Suprapubic skin (tissue), 4 donors: ENCODE measurements at regions not wholly inside any gene's neighbourhood (a gene's known extent, or its start where the extent isn't known, plus 50 kb on each side); places are given as distances from the start of the nearest gene placed in this dataset.

Source experiments
- DNase-seq, 2 donors: peaks; one replicate each; pipeline ENCODE4 v3.0.0-alpha.2; 2019; ENCODE audit warnings: low spot score in 2 of 2
- H3K27ac ChIP-seq: fragments of 200-600 bp; sonication (generic); one replicate; pipeline ENCODE4 v1.5.1; 2019
- H3K27me3 ChIP-seq: fragments of 200-600 bp; sonication (generic); one replicate; pipeline ENCODE4 v1.5.1; 2019
- H3K36me3 ChIP-seq: fragments of 200-600 bp; sonication (generic); one replicate; pipeline ENCODE4 v1.5.1; 2019
- H3K4me1 ChIP-seq: fragments of 200-600 bp; sonication (generic); one replicate; pipeline ENCODE4 v1.5.1; 2019
- H3K4me3 ChIP-seq: fragments of 200-600 bp; sonication (generic); one replicate; pipeline ENCODE4 v1.5.1; 2019; ENCODE audit warnings: mild to moderate bottlenecking
- H3K9me3 ChIP-seq: fragments of 200-600 bp; sonication (generic); one replicate; pipeline ENCODE4 v1.5.1; 2019
- EP300 ChIP-seq: sonication (generic); formaldehyde crosslinking; IDR thresholded peaks from one replicate; pipeline ENCODE4 v1.6.1; 2017; ENCODE audit warnings: antibody characterized with exemption
- POLR2A ChIP-seq, 2 donors: fragments of 450-650 bp; IDR thresholded peaks; one replicate each; pipeline ENCODE4 v1.6.1; 2017; ENCODE audit warnings: antibody characterized with exemption in 2 of 2, mild to moderate bottlenecking in 2 of 2, moderate library complexity in 2 of 2
- POLR2AphosphoS5 ChIP-seq, 3 donors: sonication (generic); formaldehyde crosslinking; IDR thresholded peaks; one replicate each; pipeline ENCODE4 v1.6.1; 2017; ENCODE audit warnings: antibody characterized with exemption in 3 of 3
- WGBS: methylation state at CpG from one replicate; pipeline ENCODE4 v1.1.5; 2018; 5-methylcytosine and 5-hydroxymethylcytosine counted together
- TF ChIP-seq, protein P1 (sequence below), 2 donors: fragments of 200-600 bp in 1 of 2; fragments of 450-650 bp in 1 of 2; sonication (generic) in 1 of 2; IDR thresholded peaks; one replicate each; pipeline ENCODE4 v1.5.1; 2016 to 2019; ENCODE audit warnings: antibody characterized with exemption in 2 of 2, mild to moderate bottlenecking in 1 of 2, moderate library complexity in 1 of 2

DNA sequence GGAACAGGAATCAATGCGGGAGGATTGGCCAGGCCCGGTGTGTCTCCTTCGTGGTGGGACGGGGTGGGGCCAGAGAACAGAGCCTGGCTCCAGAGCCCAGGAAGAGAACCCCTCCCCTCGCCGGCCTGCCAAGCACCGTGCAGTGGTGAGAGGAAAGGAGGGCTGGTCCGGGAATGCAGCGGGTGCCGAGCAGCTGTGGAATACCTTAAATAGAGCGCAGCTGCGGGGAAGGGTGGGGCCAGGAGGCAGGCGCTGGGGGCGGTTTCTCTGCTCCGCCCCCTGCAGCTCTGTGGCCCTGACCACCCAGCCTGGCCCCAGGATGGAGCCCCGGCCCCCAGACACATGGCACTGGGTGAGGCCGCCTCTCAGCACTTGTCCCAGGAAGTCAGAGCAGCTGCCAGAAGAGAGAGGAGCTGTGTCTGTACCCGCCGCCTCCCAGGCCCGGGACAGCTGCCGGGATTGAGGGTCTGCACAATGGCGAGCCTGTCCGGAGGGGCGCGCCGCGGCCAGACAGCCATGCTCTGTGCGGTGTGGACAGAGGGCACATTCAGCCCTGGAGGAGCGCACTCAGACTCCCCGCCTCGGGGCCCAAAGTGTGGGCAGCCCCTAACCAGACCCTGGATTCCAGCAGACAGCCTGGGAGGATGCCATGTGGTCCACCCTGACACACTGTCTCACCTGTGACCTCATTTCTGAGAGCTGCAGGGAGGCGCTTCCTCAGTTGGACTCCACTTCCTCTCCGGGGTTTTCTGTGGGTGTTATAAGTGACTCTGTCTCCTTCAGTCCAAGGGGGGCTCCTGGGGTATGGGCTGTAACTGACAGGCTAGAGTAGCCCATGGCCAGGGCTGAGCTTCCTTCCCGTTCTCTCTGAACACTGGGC lies 268.8 kb downstream of the SEC14L1 start:
- TF ChIP-seq POLR2A (IDR thresholded peaks at IDR 0.05) (no peak), EP300 (peak; percentile 22), POLR2AphosphoS5 (IDR thresholded peaks at IDR 0.05) (no peak)
- TF ChIP-seq, protein P1, sequence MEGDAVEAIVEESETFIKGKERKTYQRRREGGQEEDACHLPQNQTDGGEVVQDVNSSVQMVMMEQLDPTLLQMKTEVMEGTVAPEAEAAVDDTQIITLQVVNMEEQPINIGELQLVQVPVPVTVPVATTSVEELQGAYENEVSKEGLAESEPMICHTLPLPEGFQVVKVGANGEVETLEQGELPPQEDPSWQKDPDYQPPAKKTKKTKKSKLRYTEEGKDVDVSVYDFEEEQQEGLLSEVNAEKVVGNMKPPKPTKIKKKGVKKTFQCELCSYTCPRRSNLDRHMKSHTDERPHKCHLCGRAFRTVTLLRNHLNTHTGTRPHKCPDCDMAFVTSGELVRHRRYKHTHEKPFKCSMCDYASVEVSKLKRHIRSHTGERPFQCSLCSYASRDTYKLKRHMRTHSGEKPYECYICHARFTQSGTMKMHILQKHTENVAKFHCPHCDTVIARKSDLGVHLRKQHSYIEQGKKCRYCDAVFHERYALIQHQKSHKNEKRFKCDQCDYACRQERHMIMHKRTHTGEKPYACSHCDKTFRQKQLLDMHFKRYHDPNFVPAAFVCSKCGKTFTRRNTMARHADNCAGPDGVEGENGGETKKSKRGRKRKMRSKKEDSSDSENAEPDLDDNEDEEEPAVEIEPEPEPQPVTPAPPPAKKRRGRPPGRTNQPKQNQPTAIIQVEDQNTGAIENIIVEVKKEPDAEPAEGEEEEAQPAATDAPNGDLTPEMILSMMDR (IDR thresholded peaks at IDR 0.05): no peak
- Histone ChIP-seq H3K27ac (peak overlapping the region; percentile 70), H3K36me3 (no peaks in the 10 kb centered on the region), H3K4me1 (peaks cover 76% of the 10 kb centered on the region), H3K27me3 (no peaks in the 10 kb centered on the region), H3K9me3 (no peaks in the 10 kb centered on the region), H3K4me3 (no peak overlapping the region)
- DNase-seq: no peak
- 30% methylated on average over 9 of the region's 34 CpGs for WGBS

DNA sequence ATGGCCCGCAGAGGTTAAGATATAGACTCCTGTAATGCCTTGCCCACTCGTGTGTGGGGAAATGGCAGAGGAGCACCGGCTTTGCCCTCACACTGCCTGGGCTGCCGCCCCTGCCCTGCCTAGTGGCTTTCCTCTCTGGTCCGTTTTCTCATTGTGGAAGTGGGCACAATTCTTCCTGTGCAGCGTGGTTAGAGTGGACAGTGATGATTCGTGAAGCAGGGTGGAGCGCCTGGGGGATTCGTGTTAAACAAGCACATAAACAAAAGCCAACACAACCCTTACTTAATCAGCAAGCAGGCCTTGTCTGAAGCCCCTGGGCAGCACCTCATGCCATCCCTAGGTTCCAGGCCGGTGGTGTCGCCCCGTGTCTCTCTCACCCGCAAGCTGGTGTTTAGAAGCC lies 269.7 kb downstream of the SEC14L1 start:
- no peaks in the 10 kb centered on the region for H3K27me3 ChIP-seq
- WGBS: 76% methylated on average over 13 of the region's 13 CpGs
- peaks cover 76% of the 10 kb centered on the region for H3K4me1 ChIP-seq
- no peak for DNase-seq
- peak overlapping the region; percentile 70 for H3K27ac ChIP-seq
- H3K36me3 ChIP-seq: no peaks in the 10 kb centered on the region
- H3K4me3 ChIP-seq: no peak overlapping the region
- no peaks in the 10 kb centered on the region for H3K9me3 ChIP-seq
- TF ChIP-seq POLR2AphosphoS5 (IDR thresholded peaks at IDR 0.05) (no peak), EP300 (no peak)

DNA sequence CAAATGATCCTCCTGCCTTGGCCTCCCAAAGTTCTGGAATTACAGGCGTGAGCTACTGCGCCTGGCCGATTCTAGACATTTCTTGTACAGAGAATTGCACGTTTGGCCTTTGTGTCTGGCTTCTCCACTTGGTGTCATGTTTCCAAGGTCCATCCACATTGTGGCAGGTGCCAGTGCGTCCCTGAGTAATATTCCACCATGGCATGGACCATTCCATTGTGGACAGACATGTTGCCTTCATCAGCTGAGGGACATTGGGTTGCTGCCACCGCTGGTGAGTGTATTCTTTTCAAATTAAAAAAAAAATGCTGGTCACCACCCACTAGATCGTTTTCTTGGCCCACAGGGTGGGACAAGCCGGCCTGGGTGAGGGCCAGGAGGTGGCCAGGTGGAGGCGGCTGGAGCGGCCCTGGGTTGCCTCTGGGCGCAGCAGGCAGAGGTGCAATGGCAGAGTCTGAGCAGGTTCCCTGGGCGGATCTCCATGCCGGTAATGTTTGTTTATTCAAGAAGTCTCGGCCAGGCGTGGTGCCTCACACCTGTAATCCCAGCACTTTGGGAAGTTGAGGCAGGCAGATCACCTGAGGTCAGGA lies 274.1 kb downstream of the SEC14L1 start:
- Histone ChIP-seq H3K27ac (no peak overlapping the region), H3K36me3 (no peaks in the 10 kb centered on the region), H3K27me3 (no peaks in the 10 kb centered on the region), H3K4me1 (peaks cover 71% of the 10 kb centered on the region), H3K9me3 (no peaks in the 10 kb centered on the region), H3K4me3 (no peak overlapping the region)
- no peak for DNase-seq
- no peak for TF ChIP-seq EP300
- no peak for TF ChIP-seq POLR2A (IDR thresholded peaks at IDR 0.05)
- no peak for TF ChIP-seq POLR2AphosphoS5 (IDR thresholded peaks at IDR 0.05)
- TF ChIP-seq, protein P1 (IDR thresholded peaks at IDR 0.05): no peak
- WGBS: 58% methylated on average over 11 of the region's 15 CpGs

DNA sequence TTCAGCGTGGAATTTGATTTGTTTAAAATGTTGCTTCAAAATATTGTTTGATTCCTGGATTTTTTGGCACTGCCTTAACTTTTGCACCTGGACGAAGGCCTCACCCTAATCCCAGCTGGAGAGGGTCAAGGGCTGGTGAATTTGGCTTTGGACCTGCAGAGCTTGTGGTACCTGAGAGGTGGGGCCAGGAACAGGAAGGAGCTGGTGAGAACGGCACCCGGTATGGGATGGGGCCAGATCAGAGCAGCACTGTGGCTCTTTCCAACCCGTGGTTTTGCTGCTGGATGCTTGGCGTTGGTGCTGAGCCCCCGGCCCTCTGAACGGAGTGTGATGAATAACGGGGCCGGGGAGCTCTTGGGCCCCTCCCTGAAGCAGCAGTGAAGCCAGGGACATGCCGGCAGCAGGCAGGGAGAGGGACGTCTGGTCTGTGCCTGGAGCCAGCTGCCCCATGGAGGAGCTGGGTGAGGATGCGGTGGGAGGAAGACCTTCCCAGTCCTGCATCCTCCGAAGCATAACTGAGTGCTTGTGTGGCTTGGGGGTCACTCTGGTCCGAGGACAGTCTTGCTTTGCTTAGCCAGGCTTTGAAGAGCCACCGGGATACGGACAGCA lies 275.4 kb downstream of the SEC14L1 start:
- 48% methylated on average over 12 of the region's 17 CpGs for WGBS
- Histone ChIP-seq H3K27me3 (no peaks in the 10 kb centered on the region), H3K27ac (peak overlapping the region; percentile 43), H3K9me3 (no peaks in the 10 kb centered on the region), H3K4me3 (no peak overlapping the region), H3K36me3 (no peaks in the 10 kb centered on the region), H3K4me1 (peaks cover 72% of the 10 kb centered on the region)
- DNase-seq: no peak
- TF ChIP-seq POLR2A (IDR thresholded peaks at IDR 0.05) (no peak), POLR2AphosphoS5 (IDR thresholded peaks at IDR 0.05) (no peak), EP300 (no peak)
- TF ChIP-seq, protein P1 (IDR thresholded peaks at IDR 0.05): no peak

DNA sequence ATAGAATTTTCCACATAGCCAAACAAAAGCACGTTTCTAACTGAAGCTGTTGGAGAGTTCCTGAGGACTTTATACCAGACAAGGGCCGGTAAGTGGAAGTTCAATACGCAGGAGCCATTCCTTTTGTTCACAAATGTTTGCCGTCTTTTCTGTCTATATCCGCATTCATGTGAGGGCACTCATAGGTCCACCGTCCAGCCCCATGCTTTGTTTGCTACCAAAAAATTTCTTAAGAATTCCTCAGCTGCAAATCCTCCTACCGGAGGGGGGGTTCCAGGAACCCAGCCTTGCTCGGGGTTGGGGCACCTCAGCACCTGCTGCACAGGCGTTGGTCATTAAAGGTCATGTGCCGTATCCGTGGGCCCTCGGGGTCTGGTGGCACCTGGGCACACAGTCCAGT lies 276.8 kb downstream of the SEC14L1 start:
- TF ChIP-seq, protein P1 (IDR thresholded peaks at IDR 0.05): no peak
- no peak for TF ChIP-seq POLR2A (IDR thresholded peaks at IDR 0.05)
- TF ChIP-seq POLR2AphosphoS5 (IDR thresholded peaks at IDR 0.05): no peak
- TF ChIP-seq EP300: no peak
- H3K4me1 ChIP-seq: peaks cover 73% of the 10 kb centered on the region
- WGBS: 92% methylated on average over 9 of the region's 12 CpGs
- H3K27ac ChIP-seq: no peak overlapping the region
- H3K27me3 ChIP-seq: no peaks in the 10 kb centered on the region
- H3K9me3 ChIP-seq: no peaks in the 10 kb centered on the region
- no peak overlapping the region for H3K4me3 ChIP-seq
- H3K36me3 ChIP-seq: no peaks in the 10 kb centered on the region
- no peak for DNase-seq
